Activated gamma-delta T cell (primary cell): ENCODE measurements at regions not wholly inside any gene's neighbourhood (a gene's known extent, or its start where the extent isn't known, plus 50 kb on each side); places are given as distances from the start of the nearest gene placed in this dataset.
A peak's percentile ranks its signal among the peaks of the same experiment; 100 is the strongest.
"Not testable (repeated sequence)": the region's sequence is repeated elsewhere in the genome, so short reads cannot be mapped to it uniquely, and the experiment has no call there.

ENCODE experiments used
- DNase-seq: peaks from one replicate; lab custom pipeline; 2025; lab: John Stamatoyannopoulos, UW

GRCh38 chr10:83982812-83983211, 156.5 kb upstream of the GHITM start:
- no peak for DNase-seq

- no peak for DNase-seq
These were observed 155.6 kb upstream of the GHITM start for GRCh38 chr10:83983578-83984255.

GRCh38 chr10:83984256-83984640, 155.1 kb upstream of the GHITM start:
- no peak for DNase-seq

DNA sequence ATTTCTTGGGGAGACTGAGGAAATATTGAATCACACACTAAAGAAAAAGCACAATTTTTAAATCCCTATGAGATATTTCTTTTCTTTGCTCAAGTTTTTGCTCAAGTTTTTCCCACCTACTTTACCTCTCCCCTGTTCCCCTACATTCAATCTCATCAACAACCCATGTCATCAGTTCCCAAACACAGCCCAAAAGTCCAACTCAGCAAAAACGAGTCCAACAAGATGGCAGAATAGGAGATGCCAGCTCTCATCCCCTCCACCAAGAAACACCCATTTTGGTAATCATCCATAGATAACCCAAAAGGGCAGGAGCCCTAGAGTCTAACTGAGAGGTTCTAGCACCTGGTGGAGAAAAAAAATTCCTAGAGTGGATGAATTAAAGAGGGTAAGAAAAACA, 152.5 kb upstream of the GHITM start:
- DNase-seq, result no peak

GRCh38 chr10:83987216-83987615, 152.1 kb upstream of the GHITM start:
- no peak for DNase-seq

DNA sequence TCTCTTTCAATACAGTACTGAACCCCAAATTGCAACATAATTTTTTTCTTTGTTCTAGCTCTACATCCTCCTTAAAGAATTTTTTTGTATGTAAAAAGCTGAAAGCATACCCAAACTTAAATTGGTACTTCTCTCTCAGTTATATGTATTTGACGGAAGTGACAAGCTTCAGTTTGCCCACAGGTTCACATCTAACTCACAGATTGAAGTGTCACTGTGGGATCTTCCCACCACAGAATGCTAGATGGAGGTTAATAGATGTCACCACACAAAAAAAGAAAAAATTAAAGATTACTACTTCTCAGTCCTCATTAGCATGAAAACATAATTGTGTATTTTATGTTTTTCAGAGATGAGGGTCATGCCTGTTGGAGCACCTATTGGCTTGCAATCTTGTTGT, 150.9 kb upstream of the GHITM start:
- DNase-seq, result no peak

DNA sequence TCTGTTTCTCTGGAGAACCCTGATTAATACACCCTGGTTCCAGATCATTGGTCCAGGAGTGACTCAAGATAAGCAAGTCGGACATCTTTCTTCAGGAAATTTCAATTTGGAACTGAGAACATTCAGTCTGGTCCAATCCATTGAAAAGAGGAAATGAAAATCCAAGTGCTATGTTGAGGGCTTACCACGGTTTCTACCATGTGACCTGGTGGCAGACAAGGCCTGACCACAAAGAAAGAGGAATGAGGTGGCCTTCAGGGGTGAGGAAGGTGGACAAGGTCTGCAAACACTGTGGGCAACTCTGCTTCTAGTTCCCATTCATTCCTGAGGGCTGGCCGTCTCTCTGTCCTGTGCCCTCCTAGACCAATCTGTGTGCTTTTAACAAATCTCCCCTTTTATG, 149.2 kb upstream of the GHITM start:
- no peak for DNase-seq

DNA sequence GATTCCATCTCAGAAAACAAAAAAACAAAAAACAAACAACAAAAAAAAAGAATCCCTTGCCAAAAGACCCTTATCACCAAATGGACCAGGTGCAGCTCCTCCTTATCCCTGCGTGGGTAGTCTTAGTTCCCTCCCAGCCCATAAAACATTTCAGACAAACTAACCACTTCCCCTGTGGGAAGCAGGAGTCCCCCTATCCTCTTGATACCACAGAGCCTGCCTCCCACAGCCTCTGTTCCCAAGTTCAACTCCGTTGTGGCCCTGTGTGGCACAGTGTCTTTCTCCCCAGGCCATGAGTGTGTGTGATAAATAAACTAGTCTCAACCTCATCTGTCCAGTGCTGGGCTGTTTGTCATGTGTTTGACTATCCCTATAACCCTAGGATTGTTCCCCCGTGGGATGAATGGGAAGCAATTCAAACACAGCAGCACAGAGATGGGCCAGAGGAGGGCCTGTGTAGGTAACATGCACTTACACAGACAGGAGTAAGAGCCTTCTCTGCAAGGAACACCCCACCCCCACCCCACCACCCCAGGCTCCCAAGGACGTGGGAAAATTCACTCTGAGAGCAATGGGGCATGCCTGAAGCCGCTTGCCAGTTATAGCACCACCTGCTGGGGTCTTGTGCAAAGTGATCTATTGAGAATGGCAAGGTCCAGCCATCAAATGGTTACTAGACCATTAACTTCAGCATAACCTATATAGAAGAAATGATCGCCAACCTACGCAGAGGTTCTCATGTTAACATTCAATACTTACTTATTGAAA, 147.1 kb upstream of the GHITM start:
- DNase-seq, result no peak

DNA sequence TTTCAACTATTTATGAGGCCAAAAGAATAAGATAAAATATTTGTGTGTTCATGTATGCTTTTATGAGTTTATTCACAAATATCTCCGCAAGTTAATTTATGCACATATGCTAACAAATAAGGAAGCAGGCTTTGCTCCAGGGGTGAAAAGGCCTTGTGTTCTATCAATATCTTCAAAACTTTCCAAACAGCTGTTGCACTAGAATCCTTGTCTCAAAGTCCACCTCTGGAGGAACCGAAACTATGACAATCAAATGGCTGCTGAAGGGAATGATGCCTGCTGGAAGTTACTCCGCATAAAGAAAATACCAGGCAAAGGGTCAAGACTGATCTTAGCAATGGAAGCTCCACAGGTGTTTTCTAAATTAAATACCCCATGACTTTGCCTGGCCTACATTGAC, 145.0 kb upstream of the GHITM start:
- DNase-seq, result no peak

DNA sequence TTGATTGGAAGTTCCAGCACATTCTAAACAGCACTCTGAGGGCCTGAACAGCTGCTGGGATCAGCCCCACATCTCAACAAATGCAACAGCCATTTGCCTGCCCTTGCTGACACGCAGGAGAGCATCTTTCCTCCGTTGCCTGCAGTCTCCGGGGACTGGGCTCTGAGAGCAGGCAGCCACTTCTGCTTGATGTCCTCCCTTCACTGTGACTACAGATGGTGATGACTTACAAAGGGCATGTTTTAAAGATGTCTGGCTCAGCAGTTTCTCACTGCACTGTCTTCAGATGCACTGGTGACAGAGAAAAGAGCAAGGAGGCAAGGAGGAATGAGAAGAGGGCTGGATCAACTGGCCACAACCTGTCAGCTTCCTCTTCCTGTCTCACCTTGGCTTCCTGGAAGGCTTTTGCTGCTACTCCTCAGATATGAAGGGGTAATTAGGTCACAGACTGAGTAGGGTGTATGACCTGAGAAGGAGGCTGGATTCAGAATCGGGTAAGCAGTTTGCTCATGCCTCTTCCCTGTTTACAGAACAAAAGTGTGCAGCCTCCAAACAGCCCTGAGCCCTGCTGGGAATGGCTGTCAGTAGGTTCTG, 143.5 kb upstream of the GHITM start:
- DNase-seq, result no peak

GRCh38 chr10:84004221-84004620, 135.1 kb upstream of the GHITM start:
- DNase-seq, result no peak

- no peak for DNase-seq
These were observed 133.9 kb upstream of the GHITM start for GRCh38 chr10:84005403-84005802.

DNA sequence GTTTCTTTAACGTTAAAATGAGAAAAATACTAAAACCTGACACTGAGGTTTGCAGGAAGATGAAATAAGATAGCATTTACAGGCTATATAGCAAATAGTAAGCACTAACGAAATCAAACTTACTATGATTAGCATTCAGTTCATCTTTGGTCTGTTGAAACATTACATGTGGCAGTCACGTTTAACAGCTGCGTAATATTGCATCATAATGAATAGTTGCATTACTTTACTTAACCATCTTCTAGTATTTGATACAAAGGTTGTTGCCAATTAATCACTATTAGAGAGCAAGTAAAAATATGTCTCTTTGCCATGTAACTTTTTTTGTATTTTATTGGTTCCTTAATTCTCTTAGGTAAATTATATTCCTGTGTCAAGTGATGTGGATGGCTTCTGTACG, 131.8 kb upstream of the GHITM start:
- no peak for DNase-seq

DNA sequence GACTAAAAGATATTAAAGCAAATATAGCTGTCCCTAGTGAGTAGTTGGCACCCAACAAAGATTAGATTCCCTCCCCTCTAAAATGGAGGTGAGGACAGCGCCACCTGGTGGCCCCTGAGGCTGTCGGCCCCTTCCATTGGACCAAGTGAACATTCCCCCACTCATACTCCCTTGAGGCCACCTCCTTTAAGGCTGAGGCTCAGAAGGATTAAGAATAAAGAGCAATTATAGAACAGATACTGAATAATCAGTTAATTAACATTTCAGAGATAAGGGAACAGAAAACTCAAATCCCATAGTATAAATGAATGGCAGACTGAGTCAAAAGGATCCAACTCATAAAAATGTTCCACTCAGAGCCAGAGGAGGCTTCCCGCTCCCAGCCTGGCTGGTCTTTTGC, 130.4 kb upstream of the GHITM start:
- DNase-seq, result peak; percentile 6

- DNase-seq, result no peak
These were observed 126.9 kb upstream of the GHITM start for GRCh38 chr10:84012431-84012830.

- DNase-seq, result no peak
These were observed 126.4 kb upstream of the GHITM start for GRCh38 chr10:84012831-84013458.

GRCh38 chr10:84015877-84016595, 123.3 kb upstream of the GHITM start:
- DNase-seq, result no peak

DNA sequence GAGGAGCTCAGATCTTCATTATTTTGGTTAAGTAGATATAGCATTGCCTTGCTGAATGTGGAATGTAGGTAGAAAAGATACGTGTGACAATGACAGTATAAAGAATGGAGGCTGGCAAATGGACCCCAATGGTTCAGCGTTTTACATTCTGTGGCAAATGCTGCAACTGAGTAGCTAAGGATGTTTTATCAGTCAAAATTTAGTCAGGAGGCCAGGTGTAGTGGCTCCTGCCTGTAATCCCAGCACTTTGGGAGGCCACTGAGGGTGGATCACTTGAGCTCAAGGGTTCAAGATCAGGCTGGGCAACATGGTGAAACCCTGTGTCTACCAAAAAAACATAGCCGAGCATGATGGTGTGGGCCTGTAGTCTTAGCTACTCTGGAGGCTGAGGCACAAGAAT, 120.5 kb upstream of the GHITM start:
- DNase-seq, result no peak

DNA sequence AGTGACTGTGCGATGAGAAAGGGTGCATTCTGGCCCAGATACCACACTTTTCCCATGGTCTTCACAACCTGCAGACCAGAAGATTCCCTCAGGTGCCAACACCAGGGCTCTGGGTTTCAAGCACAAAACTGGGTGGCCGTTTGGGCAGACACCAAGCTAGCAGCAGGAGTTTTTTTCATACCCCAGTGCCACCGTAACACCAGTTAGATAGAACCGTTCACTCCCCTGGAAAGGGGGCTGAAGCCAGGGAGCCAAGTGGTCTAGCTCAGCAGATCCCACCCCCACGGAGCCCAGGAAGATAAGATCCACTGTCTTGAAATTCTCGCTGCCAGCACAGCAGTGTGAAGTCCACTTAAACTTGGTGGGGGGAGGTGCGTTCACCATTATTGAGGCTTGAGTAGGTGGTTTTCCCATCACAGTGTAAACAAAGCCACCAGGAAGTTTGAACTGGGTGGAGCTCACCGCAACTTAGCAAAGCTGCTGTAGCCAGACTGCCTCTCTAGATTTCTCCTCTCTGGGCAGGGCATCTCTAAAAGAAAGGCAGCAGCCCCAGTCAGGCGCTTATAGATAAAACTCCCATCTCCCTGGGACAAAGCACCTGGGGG, 119.4 kb upstream of the GHITM start:
- DNase-seq, result not testable (repeated sequence)

DNA sequence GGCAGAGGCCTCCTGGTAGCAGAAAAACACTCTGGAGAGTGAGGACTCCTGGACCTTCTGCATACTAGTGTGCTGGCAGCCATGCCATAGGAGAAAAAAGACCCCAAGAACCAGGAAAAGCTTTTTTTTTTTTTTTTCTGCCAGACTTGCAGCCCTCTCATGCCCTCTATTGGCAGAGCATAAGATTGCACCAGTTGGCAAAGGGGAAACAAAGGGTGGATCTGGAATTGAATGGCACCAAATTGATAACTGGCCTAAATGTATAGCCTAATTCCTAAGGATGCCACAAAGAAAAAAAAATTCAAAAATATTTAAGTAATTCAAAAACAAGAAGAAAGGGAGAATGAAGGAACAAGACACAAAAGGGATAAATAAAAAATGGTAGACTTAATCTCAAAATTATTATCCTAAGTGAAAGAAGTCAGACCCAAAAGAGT, 112.5 kb upstream of the GHITM start:
- no peak for DNase-seq

GRCh38 chr10:84029840-84030239, 109.5 kb upstream of the GHITM start:
- DNase-seq, result no peak

DNA sequence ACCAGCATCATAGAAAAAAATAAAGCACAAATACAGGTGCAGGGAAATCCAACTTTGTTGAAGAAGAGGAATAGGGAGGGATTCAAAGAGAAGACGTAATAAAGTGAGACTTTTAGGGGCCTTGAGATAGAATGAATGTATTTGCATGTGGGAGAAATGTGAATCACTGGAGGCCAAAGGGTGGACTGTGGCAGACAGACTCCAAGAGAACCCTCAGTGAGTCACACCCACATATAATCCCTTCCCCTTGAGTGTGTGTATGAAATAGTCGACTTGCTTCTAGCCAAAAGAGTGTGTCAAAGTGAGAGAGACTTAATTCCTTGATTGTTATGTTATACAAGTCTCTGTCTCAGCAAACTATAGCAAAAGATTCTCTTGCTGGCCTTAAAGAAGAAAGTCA, 101.3 kb upstream of the GHITM start:
- no peak for DNase-seq
